Myocyte (in vitro differentiated cells): ENCODE measurements at regions not wholly inside any gene's neighbourhood (a gene's known extent, or its start where the extent isn't known, plus 50 kb on each side); places are given as distances from the start of the nearest gene placed in this dataset.

Experiments used
- DNase-seq: peaks from one replicate; pipeline ENCODE4 v3.0.0-alpha.2; 2012; ENCODE audit warnings: low read depth

- no peak for DNase-seq
These were observed 68.1 kb upstream of the KRR1 start for GRCh38 chr12:75579552-75579951.

- no peak for DNase-seq
These were observed 67.1 kb upstream of the KRR1 start for GRCh38 chr12:75578546-75578945.

- DNase-seq, result no peak
These were observed 66.4 kb upstream of the KRR1 start for GRCh38 chr12:75577812-75578211.

- no peak for DNase-seq
These were observed 60.3 kb upstream of the KRR1 start for GRCh38 chr12:75571656-75572205.

- DNase-seq, result no peak
These were observed 59.8 kb upstream of the KRR1 start for GRCh38 chr12:75571204-75571603.

GRCh38 chr12:75568801-75569200 is 57.4 kb upstream of the KRR1 start:
- no peak for DNase-seq

GRCh38 chr12:75568393-75568792 is 57.0 kb upstream of the KRR1 start:
- no peak for DNase-seq

- no peak for DNase-seq
These were observed 54.4 kb upstream of the KRR1 start for GRCh38 chr12:75565795-75566194.

- peak; percentile 82 for DNase-seq
These were observed 53.4 kb upstream of the KRR1 start for GRCh38 chr12:75564852-75565251.

- DNase-seq, result peak; percentile 91
These were observed 53.0 kb upstream of the KRR1 start for GRCh38 chr12:75564398-75564797.

GRCh38 chr12:75563351-75563750 is 51.9 kb upstream of the KRR1 start:
- DNase-seq, result no peak

- no peak for DNase-seq
These were observed 50.5 kb upstream of the KRR1 start for GRCh38 chr12:75561921-75562320.
